ENCODE measurements at regions not wholly inside any gene's neighbourhood (a gene's known extent, or its start where the extent isn't known, plus 50 kb on each side); places are given as distances from the start of the nearest gene placed in this dataset.
A peak's percentile ranks its signal among the peaks of the same experiment; 100 is the strongest.
"Not testable (repeated sequence)": the region's sequence is repeated elsewhere in the genome, so short reads cannot be mapped to it uniquely, and the experiment has no call there.

GRCh38 chr15:31705076-31705678, 325.1 kb upstream of the CHRNA7 start:
- DNase-seq = not testable (repeated sequence)

GRCh38 chr15:31707944-31708702, 322.2 kb upstream of the CHRNA7 start:
- DNase-seq = not testable (repeated sequence)

- DNase-seq = not testable (repeated sequence)
Observed at GRCh38 chr15:31708703-31709327, 321.5 kb upstream of the CHRNA7 start.

- DNase-seq = not testable (repeated sequence)
Observed at GRCh38 chr15:31709479-31709878, 320.8 kb upstream of the CHRNA7 start.

GRCh38 chr15:31710806-31711205, 319.5 kb upstream of the CHRNA7 start:
- not testable (repeated sequence) for DNase-seq

GRCh38 chr15:31715208-31715607, 315.1 kb upstream of the CHRNA7 start:
- not testable (repeated sequence) for DNase-seq

GRCh38 chr15:31718625-31719024, 311.7 kb upstream of the CHRNA7 start:
- DNase-seq = not testable (repeated sequence)

GRCh38 chr15:31719396-31720022, 310.8 kb upstream of the CHRNA7 start:
- not testable (repeated sequence) for DNase-seq

GRCh38 chr15:31723019-31723418, 307.3 kb upstream of the CHRNA7 start:
- not testable (repeated sequence) for DNase-seq

- not testable (repeated sequence) for DNase-seq
Observed at GRCh38 chr15:31724903-31725302, 305.4 kb upstream of the CHRNA7 start.

GRCh38 chr15:31725619-31726018, 304.7 kb upstream of the CHRNA7 start:
- peak; percentile 42 to 64 for DNase-seq

- no peak for DNase-seq
Observed at GRCh38 chr15:31727612-31728011, 302.7 kb upstream of the CHRNA7 start.

- no peak for DNase-seq
Observed at GRCh38 chr15:31732726-31733125, 297.6 kb upstream of the CHRNA7 start.

GRCh38 chr15:31733424-31733823, 296.9 kb upstream of the CHRNA7 start:
- DNase-seq = no peak

GRCh38 chr15:31740203-31740602, 290.1 kb upstream of the CHRNA7 start:
- DNase-seq = peak; percentile 98 to 99

- no peak for DNase-seq
Observed at GRCh38 chr15:31745841-31746240, 284.5 kb upstream of the CHRNA7 start.

GRCh38 chr15:31752065-31752762, 278.1 kb upstream of the CHRNA7 start:
- DNase-seq = no peak

GRCh38 chr15:31752905-31753304, 277.4 kb upstream of the CHRNA7 start:
- no peak for DNase-seq

- no peak for DNase-seq
Observed at GRCh38 chr15:31758126-31758525, 272.2 kb upstream of the CHRNA7 start.

- no peak for DNase-seq
Observed at GRCh38 chr15:31768055-31768454, 262.3 kb upstream of the CHRNA7 start.

- no peak for DNase-seq
Observed at GRCh38 chr15:31774045-31774444, 256.3 kb upstream of the CHRNA7 start.

GRCh38 chr15:31776039-31776438, 254.3 kb upstream of the CHRNA7 start:
- no peak for DNase-seq

- no peak for DNase-seq
Observed at GRCh38 chr15:31781261-31781660, 249.1 kb upstream of the CHRNA7 start.

Measured in NCI-H524 (cell line).